GM12878 (cell line): ENCODE measurements at regions not wholly inside any gene's neighbourhood (a gene's known extent, or its start where the extent isn't known, plus 50 kb on each side); places are given as distances from the start of the nearest gene placed in this dataset.

ENCODE experiments used
- ATAC-seq: fragments of 200-7000 bp; cut with Tn5 transposase; 3 replicates; pipeline ENCODE4 v1.9.1; 2020; ENCODE audit warnings: mild to moderate bottlenecking, moderate library complexity
- BruUV-seq: library from RNA; stranded (reverse); fragments of 400-500 nt; replicated peaks from 2 replicates; lab custom pipeline; 2021; lab: Mats Ljungman, UMichigan
- CTCF ChIA-PET: fragments of 300-600 bp; sonication (Branson Sonifier 250); formaldehyde crosslinking; extraction: SDS; loops from one replicate; lab custom pipeline; 2021; ENCODE audit warnings: inconsistent platforms; lab: Yijun Ruan, JAX
- POLR2A ChIA-PET: fragments of 350-600 bp; formaldehyde crosslinking; extraction: SDS; loops from one replicate; lab custom pipeline; 2021; ENCODE audit warnings: inconsistent platforms; lab: Charles Lee
- RAD21 ChIA-PET: fragments of 300-600 bp; sonication (Branson Sonifier 250); formaldehyde crosslinking; loops from one replicate; lab custom pipeline; 2023; ENCODE audit warnings: antibody characterized with exemption; ENCODE audit not compliant: unreplicated experiment; lab: Charles Lee
- SMC1A ChIA-PET: fragments of 300-600 bp; sonication (Branson Sonifier 250); formaldehyde crosslinking; loops from one replicate; lab custom pipeline; 2023; ENCODE audit not compliant: unreplicated experiment, uncharacterized antibody; lab: Charles Lee
- DNase-seq: peaks from one replicate; pipeline ENCODE4 v3.0.0-alpha.2; 2011; ENCODE audit warnings: low read depth, low spot score
- FAIRE-seq: peaks from 3 replicates; lab custom pipeline; 2011; peaks lifted over from hg19 to GRCh38; lab: Jason Lieb, UNC
- H2AFZ ChIP-seq: 2 replicates; pipeline ENCODE4 v1.6.0; 2011; ENCODE audit warnings: low read depth, low read length, control low read depth; ENCODE audit not compliant: control insufficient read depth
- H3K27ac ChIP-seq: 2 replicates; pipeline ENCODE4 v1.5.1; 2011; ENCODE audit warnings: control low read depth; ENCODE audit not compliant: control insufficient read depth, insufficient read depth
- H3K27me3 ChIP-seq, 2 experiments: replicated peaks in 1 of 2; 2 replicates each; pipeline versions ENCODE4 v1.6.0 to v1.6.1; 2011; ENCODE audit warnings: low read length in 1 of 2; ENCODE audit not compliant: control insufficient read depth in 2 of 2, insufficient read depth in 2 of 2
- H3K36me3 ChIP-seq, 2 experiments: 2 replicates each; pipeline ENCODE4 v1.5.1; 2011; ENCODE audit warnings: low read length in 1 of 2; ENCODE audit not compliant: control insufficient read depth in 2 of 2, insufficient read depth in 2 of 2
- H3K4me1 ChIP-seq: 2 replicates; pipeline ENCODE4 v1.6.1; 2011; ENCODE audit warnings: mild to moderate bottlenecking, low read length, moderate library complexity, mixed read lengths; ENCODE audit not compliant: control insufficient read depth, insufficient read depth
- H3K4me2 ChIP-seq: 2 replicates; pipeline ENCODE4 v1.6.0; 2011; ENCODE audit warnings: control low read depth; ENCODE audit not compliant: control insufficient read depth, insufficient read depth
- H3K4me3 ChIP-seq: fragments of 200-600 bp; sonication (generic); 2 replicates; pipeline ENCODE4 v1.5.1; 2016
- H3K79me2 ChIP-seq: 2 replicates; pipeline ENCODE4 v1.6.0; 2011; ENCODE audit warnings: low read length; ENCODE audit not compliant: control insufficient read depth, insufficient read depth
- H3K9ac ChIP-seq: 2 replicates; pipeline ENCODE4 v1.8.0; 2011; ENCODE audit warnings: low read length, control low read depth, mixed read lengths; ENCODE audit not compliant: control insufficient read depth, insufficient read depth
- H3K9me3 ChIP-seq: replicated peaks from 3 replicates; pipeline ENCODE4 v1.5.1; 2011; ENCODE audit warnings: mild to moderate bottlenecking, low read length; ENCODE audit not compliant: control insufficient read depth, insufficient read depth
- H4K20me1 ChIP-seq: 2 replicates; pipeline ENCODE4 v1.6.0; 2011; ENCODE audit not compliant: control insufficient read depth, insufficient read depth
- CHD4 ChIP-seq: fragments of 200-600 bp; sonication (generic); IDR thresholded peaks from 2 replicates; pipeline ENCODE4 v1.6.1; 2016; ENCODE audit warnings: mild to moderate bottlenecking
- E2F8 ChIP-seq: fragments of 450-650 bp; IDR thresholded peaks from 2 replicates; pipeline ENCODE4 v1.6.1; 2018; ENCODE audit warnings: mild to moderate bottlenecking, low read depth, moderate library complexity; ENCODE audit not compliant: partially characterized antibody
- IRF5 ChIP-seq: fragments of 450-650 bp; IDR thresholded peaks from 2 replicates; pipeline ENCODE4 v1.6.1; 2017; ENCODE audit warnings: borderline replicate concordance
- MAX ChIP-seq: IDR thresholded peaks from 2 replicates; pipeline ENCODE4 v1.6.1; 2012; ENCODE audit warnings: low read depth, low read length, improper control_type of control experiment
- MEF2B ChIP-seq: fragments of 450-650 bp; IDR thresholded peaks from 2 replicates; pipeline ENCODE4 v1.6.1; 2018; ENCODE audit warnings: mild to moderate bottlenecking, moderate library complexity; ENCODE audit not compliant: partially characterized antibody, poor library complexity, severe bottlenecking
- MLLT1 ChIP-seq: fragments of 450-650 bp; IDR thresholded peaks from 2 replicates; pipeline ENCODE4 v1.6.1; 2016; ENCODE audit warnings: mild to moderate bottlenecking
- MXI1 ChIP-seq: fragments of 150-350 bp; IDR thresholded peaks from 2 replicates; pipeline ENCODE4 v1.6.1; 2011; ENCODE audit warnings: low read depth, mild to moderate bottlenecking, inconsistent platforms, low read length, improper control_type of control experiment
- MYC ChIP-seq: IDR thresholded peaks from 2 replicates; pipeline ENCODE4 v1.6.1; 2011; ENCODE audit warnings: mild to moderate bottlenecking, low read length, moderate library complexity, inconsistent platforms; ENCODE audit not compliant: insufficient read depth, insufficient replicate concordance, insufficient read length, severe bottlenecking
- RB1 ChIP-seq: fragments of 450-650 bp; formaldehyde crosslinking; IDR thresholded peaks from 2 replicates; pipeline ENCODE4 v1.6.1; 2017; ENCODE audit warnings: mild to moderate bottlenecking, borderline replicate concordance
- SKIL ChIP-seq: fragments of 450-650 bp; IDR thresholded peaks from 2 replicates; pipeline ENCODE4 v1.6.1; 2017; ENCODE audit warnings: mild to moderate bottlenecking, low read depth, inconsistent platforms; ENCODE audit not compliant: poor library complexity, severe bottlenecking
- TCF3 ChIP-seq: IDR thresholded peaks from 2 replicates; pipeline ENCODE4 v1.6.1; 2012; ENCODE audit warnings: low read depth, mild to moderate bottlenecking, low read length, borderline replicate concordance; ENCODE audit not compliant: insufficient read depth
- ZNF24 ChIP-seq: fragments of 450-650 bp; IDR thresholded peaks from 2 replicates; pipeline ENCODE4 v1.6.1; 2017; ENCODE audit warnings: antibody characterized with exemption, mild to moderate bottlenecking
- ZNF274 ChIP-seq: IDR thresholded peaks from one replicate; pipeline ENCODE4 v1.8.0; 2011; ENCODE audit not compliant: insufficient read length, insufficient read depth
- in situ Hi-C: fragments of 300-500 bp; cut with MboI; formaldehyde crosslinking; loops from 9 replicates; pipeline ENCODE4 v1.14.3; 2018; ENCODE audit warnings: mixed read lengths
- intact Hi-C: fragments of 100-400 bp; cut with micrococcal nuclease; formaldehyde crosslinking; loops from one replicate; pipeline ENCODE4 v1.14.2; 2022; ENCODE audit not compliant: unreplicated experiment

- TF ChIP-seq IRF5, result no peak
- no peak for TF ChIP-seq MXI1
- peak; percentile 43; the same call in 1 of the 2 replicates for TF ChIP-seq MLLT1
- peak; percentile 91 for TF ChIP-seq ZNF24
- TF ChIP-seq MAX, result no peak
Measured at GRCh38 chr2:12507295-12507694, 209.4 kb upstream of the TRIB2 start (continued).

GRCh38 chr2:12510070-12510469 lies 206.7 kb upstream of the TRIB2 start:
- no peak for FAIRE-seq
- TF ChIP-seq RB1, result no peak
- no peak for TF ChIP-seq E2F8
- TF ChIP-seq MEF2B, result no peak
- TF ChIP-seq MYC, result no peak
- no peak for TF ChIP-seq SKIL
- no peak for TF ChIP-seq TCF3
- TF ChIP-seq ZNF274, result no peak
- no peak for TF ChIP-seq CHD4

More at GRCh38 chr2:12510070-12510469, 206.7 kb upstream of the TRIB2 start:
- ChIA-PET CTCF (interaction anchor here (0.6 kb wide), 1 partner anchor 645 kb away, joined by 3 read pairs; no protein-coding TSS in a partner anchor), POLR2A (no interaction called here), RAD21 (interaction anchor here (1.1 kb wide), 1 partner anchor 867 kb away, joined by 3 read pairs; no protein-coding TSS in a partner anchor), SMC1A (no interaction called here)
- H3K27me3 ChIP-seq, result no peaks in the 10 kb centered on the region
- H3K9me3 ChIP-seq, result no peaks in the 10 kb centered on the region
- no peak for DNase-seq
- H3K79me2 ChIP-seq, result no peaks in the 10 kb centered on the region
- intact Hi-C loops, result no loop called here
- no TSS peak for BruUV-seq
- no peak for ATAC-seq
- no peaks in the 10 kb centered on the region for H3K36me3 ChIP-seq
- H3K4me2 ChIP-seq, result no peak overlapping the region
- peaks cover 12% of the 10 kb centered on the region for H3K4me1 ChIP-seq
- in situ Hi-C loops, result no loop called here
- no peaks in the 10 kb centered on the region for H4K20me1 ChIP-seq
- H3K4me3 ChIP-seq, result no peak overlapping the region
- H3K27ac ChIP-seq, result no peak overlapping the region
- no peak overlapping the region for H2AFZ ChIP-seq
- H3K9ac ChIP-seq, result no peak overlapping the region
